ENCODE measurements at regions not wholly inside any gene's neighbourhood (a gene's known extent, or its start where the extent isn't known, plus 50 kb on each side); places are given as distances from the start of the nearest gene placed in this dataset.

DNA sequence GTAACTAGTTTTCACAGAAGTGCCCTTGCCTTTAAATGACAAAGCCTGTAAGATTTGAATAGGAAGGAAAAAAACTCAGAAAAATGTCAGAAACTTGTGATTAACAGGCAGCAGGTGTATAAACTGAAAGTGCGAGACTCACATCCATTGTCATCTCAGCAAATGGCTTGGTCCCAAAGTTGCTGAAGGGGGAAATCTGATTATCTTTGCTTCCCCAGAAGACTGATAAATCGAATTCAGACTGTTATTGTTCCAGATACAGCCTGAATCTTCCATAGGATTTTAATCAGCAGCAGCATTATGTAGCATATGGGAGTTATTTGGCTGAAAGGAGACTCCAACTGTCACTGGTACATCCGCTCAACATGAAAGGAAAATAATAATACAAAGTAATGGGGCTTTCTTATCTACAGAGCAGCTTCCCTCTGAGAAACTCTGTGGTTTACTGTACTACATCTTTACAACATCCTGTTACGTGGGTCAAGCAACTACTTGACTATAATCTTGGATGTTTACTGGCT is 550.4 kb upstream of the CCDC54 start:
- Histone ChIP-seq H3K36me3 (ENCODE audit: insufficient read depth, low read length) (no peaks in the 10 kb centered on the region), H3K79me2 (ENCODE audit: insufficient read depth, low read length) (no peaks in the 10 kb centered on the region), H2AFZ (ENCODE audit: low read length) (no peak overlapping the region), H3K4me1 (ENCODE audit: insufficient read depth, low read length, poor library complexity, severe bottlenecking) (peaks cover 57% of the 10 kb centered on the region), H3K9ac (ENCODE audit: low read depth, low read length, poor library complexity, severe bottlenecking) (peak overlapping the region; percentile 83), H3K9me2 (replicated peaks; ENCODE audit: low read depth, low read length) (no peaks in the 10 kb centered on the region), H3K27me3 (ENCODE audit: insufficient read depth, low read length, poor library complexity, severe bottlenecking) (no peaks in the 10 kb centered on the region), H3F3A (ENCODE audit: low read depth) (peaks cover 18% of the 10 kb centered on the region), H3K4me3 (ENCODE audit: low read length, poor library complexity, severe bottlenecking) (peak overlapping the region; percentile 66), H3K9me3 (ENCODE audit: insufficient read depth, low read depth, low read length) (peaks cover 29% of the 10 kb centered on the region), H4K20me1 (ENCODE audit: insufficient read depth, low read length, poor library complexity, severe bottlenecking) (no peaks in the 10 kb centered on the region), H3K4me2 (ENCODE audit: low read depth, low read length, poor library complexity, severe bottlenecking) (peak overlapping the region; percentile 80)
- TF ChIP-seq, protein P1, sequence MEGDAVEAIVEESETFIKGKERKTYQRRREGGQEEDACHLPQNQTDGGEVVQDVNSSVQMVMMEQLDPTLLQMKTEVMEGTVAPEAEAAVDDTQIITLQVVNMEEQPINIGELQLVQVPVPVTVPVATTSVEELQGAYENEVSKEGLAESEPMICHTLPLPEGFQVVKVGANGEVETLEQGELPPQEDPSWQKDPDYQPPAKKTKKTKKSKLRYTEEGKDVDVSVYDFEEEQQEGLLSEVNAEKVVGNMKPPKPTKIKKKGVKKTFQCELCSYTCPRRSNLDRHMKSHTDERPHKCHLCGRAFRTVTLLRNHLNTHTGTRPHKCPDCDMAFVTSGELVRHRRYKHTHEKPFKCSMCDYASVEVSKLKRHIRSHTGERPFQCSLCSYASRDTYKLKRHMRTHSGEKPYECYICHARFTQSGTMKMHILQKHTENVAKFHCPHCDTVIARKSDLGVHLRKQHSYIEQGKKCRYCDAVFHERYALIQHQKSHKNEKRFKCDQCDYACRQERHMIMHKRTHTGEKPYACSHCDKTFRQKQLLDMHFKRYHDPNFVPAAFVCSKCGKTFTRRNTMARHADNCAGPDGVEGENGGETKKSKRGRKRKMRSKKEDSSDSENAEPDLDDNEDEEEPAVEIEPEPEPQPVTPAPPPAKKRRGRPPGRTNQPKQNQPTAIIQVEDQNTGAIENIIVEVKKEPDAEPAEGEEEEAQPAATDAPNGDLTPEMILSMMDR (conservative IDR thresholded peaks at IDR 0.05; ENCODE audit: low read length) = no peak
- peak; percentile 59 for TF ChIP-seq EZH2phosphoT487 (IDR thresholded peaks at IDR 0.05; ENCODE audit: borderline replicate concordance)

DNA sequence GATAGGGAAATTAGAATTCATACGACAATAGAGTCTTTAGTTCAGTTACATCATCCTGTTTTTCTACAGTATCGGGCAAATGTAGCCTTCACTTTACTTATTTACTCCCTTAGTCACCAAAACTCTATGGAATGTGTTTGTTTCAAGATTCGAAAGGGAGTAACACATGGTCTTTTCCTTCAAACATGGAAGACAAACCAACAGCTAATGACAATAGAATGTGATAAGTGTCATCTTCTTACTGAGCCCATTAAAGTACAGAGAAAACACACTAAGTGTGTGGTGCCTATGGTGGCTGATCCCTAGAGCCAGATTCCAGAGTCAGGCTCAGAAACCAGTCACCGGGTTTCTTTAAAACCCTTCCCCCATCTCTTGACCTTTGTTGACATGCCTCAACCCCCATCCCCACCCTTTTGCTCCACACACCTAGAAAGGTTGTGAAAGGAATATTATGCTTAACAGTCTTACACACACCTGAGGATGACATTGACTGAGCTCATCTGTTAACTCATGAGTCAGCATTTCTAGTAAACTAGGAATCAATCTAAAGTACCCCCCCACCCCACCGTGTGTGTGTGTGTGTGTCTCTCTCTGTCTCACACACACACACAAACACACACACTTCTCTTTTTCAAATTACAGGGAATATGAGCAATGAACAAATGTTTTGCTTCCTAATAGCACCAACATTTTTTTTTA is 549.6 kb upstream of the CCDC54 start:
- Histone ChIP-seq H2AFZ (ENCODE audit: low read length) (no peak overlapping the region), H4K20me1 (ENCODE audit: insufficient read depth, low read length, poor library complexity, severe bottlenecking) (no peaks in the 10 kb centered on the region), H3F3A (ENCODE audit: low read depth) (peaks cover 18% of the 10 kb centered on the region), H3K79me2 (ENCODE audit: insufficient read depth, low read length) (no peaks in the 10 kb centered on the region), H3K9me2 (replicated peaks; ENCODE audit: low read depth, low read length) (no peaks in the 10 kb centered on the region), H3K9ac (ENCODE audit: low read depth, low read length, poor library complexity, severe bottlenecking) (peak overlapping the region; percentile 83), H3K36me3 (ENCODE audit: insufficient read depth, low read length) (no peaks in the 10 kb centered on the region), H3K4me2 (ENCODE audit: low read depth, low read length, poor library complexity, severe bottlenecking) (peak overlapping the region; percentile 80), H3K9me3 (ENCODE audit: insufficient read depth, low read depth, low read length) (peaks cover 38% of the 10 kb centered on the region), H3K27me3 (ENCODE audit: insufficient read depth, low read length, poor library complexity, severe bottlenecking) (no peaks in the 10 kb centered on the region), H3K4me1 (ENCODE audit: insufficient read depth, low read length, poor library complexity, severe bottlenecking) (peaks cover 57% of the 10 kb centered on the region), H3K4me3 (ENCODE audit: low read length, poor library complexity, severe bottlenecking) (peak overlapping the region; percentile 54)
- TF ChIP-seq EZH2phosphoT487 (IDR thresholded peaks at IDR 0.05; ENCODE audit: borderline replicate concordance) = no peak
- TF ChIP-seq, protein P1 (conservative IDR thresholded peaks at IDR 0.05; ENCODE audit: low read length) = no peak

DNA sequence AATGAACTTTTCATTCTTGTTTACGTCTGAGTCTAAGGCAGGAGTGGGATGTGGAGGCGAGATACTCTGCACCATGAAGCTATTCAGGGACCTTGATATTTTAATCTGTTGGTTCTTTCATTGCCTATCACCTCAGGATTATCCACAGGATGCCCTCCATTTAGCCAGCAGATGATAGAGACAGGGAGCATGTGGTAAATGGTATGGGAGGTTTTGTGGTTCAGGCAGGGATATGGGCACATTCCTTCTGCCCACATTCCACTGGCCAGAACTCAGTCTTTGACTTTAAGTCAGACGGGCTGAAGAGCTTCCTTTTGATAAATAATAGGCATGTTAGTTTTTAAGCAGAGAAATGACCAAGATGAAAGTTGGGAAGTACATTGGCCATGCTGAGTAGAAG is 548.0 kb upstream of the CCDC54 start:
- Histone ChIP-seq H3K36me3 (ENCODE audit: insufficient read depth, low read length) (no peaks in the 10 kb centered on the region), H3K9me2 (replicated peaks; ENCODE audit: low read depth, low read length) (no peaks in the 10 kb centered on the region), H2AFZ (ENCODE audit: low read length) (no peak overlapping the region), H3K4me1 (ENCODE audit: insufficient read depth, low read length, poor library complexity, severe bottlenecking) (peaks cover 48% of the 10 kb centered on the region), H4K20me1 (ENCODE audit: insufficient read depth, low read length, poor library complexity, severe bottlenecking) (no peaks in the 10 kb centered on the region), H3K79me2 (ENCODE audit: insufficient read depth, low read length) (no peaks in the 10 kb centered on the region), H3K4me3 (ENCODE audit: low read length, poor library complexity, severe bottlenecking) (no peak overlapping the region), H3F3A (ENCODE audit: low read depth) (peaks cover 18% of the 10 kb centered on the region), H3K9ac (ENCODE audit: low read depth, low read length, poor library complexity, severe bottlenecking) (no peak overlapping the region), H3K27me3 (ENCODE audit: insufficient read depth, low read length, poor library complexity, severe bottlenecking) (no peaks in the 10 kb centered on the region), H3K4me2 (ENCODE audit: low read depth, low read length, poor library complexity, severe bottlenecking) (no peak overlapping the region), H3K9me3 (ENCODE audit: insufficient read depth, low read depth, low read length) (peaks cover 48% of the 10 kb centered on the region)
- TF ChIP-seq, protein P1 (conservative IDR thresholded peaks at IDR 0.05; ENCODE audit: low read length) = no peak
- TF ChIP-seq EZH2phosphoT487 (IDR thresholded peaks at IDR 0.05; ENCODE audit: borderline replicate concordance) = no peak
